ENCODE measurements at regions not wholly inside any gene's neighbourhood (a gene's known extent, or its start where the extent isn't known, plus 50 kb on each side); places are given as distances from the start of the nearest gene placed in this dataset.
A peak's percentile ranks its signal among the peaks of the same experiment; 100 is the strongest.

GRCh38 chr2:120526047-120526562, 180.2 kb downstream of the INHBB start:
- no peaks in the 10 kb centered on the region for H3K9me3 ChIP-seq
- H3K4me1 ChIP-seq: peaks cover 0 to 4% (median 0%) of the 10 kb centered on the region in 3 donors
- no peak overlapping the region for H3K4me3 ChIP-seq
- peaks cover 38% of the 10 kb centered on the region for H3K27me3 ChIP-seq
- WGBS, 2 donors (ENCODE audit: low coverage in 1 of 2): 20% methylated on average over 1 of the region's 16 CpGs; no CpG with 5 or more reads in 1 of the 2 donors
- TF ChIP-seq POLR2AphosphoS5 (IDR thresholded peaks at IDR 0.05) (no peak), EP300 (IDR thresholded peaks at IDR 0.05) (no peak), CTCF (IDR thresholded peaks at IDR 0.05) (no peak), POLR2A (IDR thresholded peaks at IDR 0.05) (no peak)
- H3K36me3 ChIP-seq: no peaks in the 10 kb centered on the region
- H3K27ac ChIP-seq: peak overlapping the region in 3 of 4 donors; percentile 35 to 74 (median 65)
- peak; percentile 61 for ATAC-seq

GRCh38 chr2:120526997-120527945, 181.3 kb downstream of the INHBB start:
- Histone ChIP-seq H3K4me3 (no peak overlapping the region), H3K9me3 (no peaks in the 10 kb centered on the region), H3K27me3 (peaks cover 26% of the 10 kb centered on the region), H3K27ac (peak overlapping the region in 1 of 4 donors; percentile 43), H3K36me3 (no peaks in the 10 kb centered on the region), H3K4me1 (peaks cover 0 to 4% (median 0%) of the 10 kb centered on the region in 3 donors)
- 49 to 54% methylated on average over 5 of the region's 18 CpGs for WGBS, 2 donors (ENCODE audit: low coverage in 1 of 2)
- no peak for TF ChIP-seq EP300 (IDR thresholded peaks at IDR 0.05)
- no peak for TF ChIP-seq POLR2A (IDR thresholded peaks at IDR 0.05)
- TF ChIP-seq CTCF (IDR thresholded peaks at IDR 0.05): no peak
- TF ChIP-seq POLR2AphosphoS5 (IDR thresholded peaks at IDR 0.05): no peak
- ATAC-seq: no peak

GRCh38 chr2:120528051-120528692, 182.2 kb downstream of the INHBB start:
- Histone ChIP-seq H3K4me3 (no peak overlapping the region), H3K36me3 (no peaks in the 10 kb centered on the region), H3K4me1 (peaks cover 0 to 4% (median 0%) of the 10 kb centered on the region in 3 donors), H3K27me3 (peaks cover 17% of the 10 kb centered on the region), H3K9me3 (no peaks in the 10 kb centered on the region), H3K27ac (no peak overlapping the region)
- TF ChIP-seq CTCF (IDR thresholded peaks at IDR 0.05) (no peak), POLR2AphosphoS5 (IDR thresholded peaks at IDR 0.05) (no peak), EP300 (IDR thresholded peaks at IDR 0.05) (no peak), POLR2A (IDR thresholded peaks at IDR 0.05) (no peak)
- ATAC-seq: no peak
- WGBS, 2 donors (ENCODE audit: low coverage in 1 of 2): 53 to 57% methylated on average over 6 to 7 of the region's 11 CpGs

- 100% methylated on average over 2 of the region's 7 CpGs; no CpG with 5 or more reads in 1 of the 2 donors for WGBS, 2 donors (ENCODE audit: low coverage in 1 of 2)
- H3K36me3 ChIP-seq: no peaks in the 10 kb centered on the region
- no peak for TF ChIP-seq CTCF (IDR thresholded peaks at IDR 0.05)
- TF ChIP-seq POLR2AphosphoS5 (IDR thresholded peaks at IDR 0.05): no peak
- no peak for TF ChIP-seq EP300 (IDR thresholded peaks at IDR 0.05)
- TF ChIP-seq POLR2A (IDR thresholded peaks at IDR 0.05): no peak
- H3K27me3 ChIP-seq: peaks cover 15% of the 10 kb centered on the region
- no peak overlapping the region for H3K4me3 ChIP-seq
- no peak for ATAC-seq
- no peak overlapping the region for H3K27ac ChIP-seq
- no peaks in the 10 kb centered on the region for H3K9me3 ChIP-seq
- H3K4me1 ChIP-seq: peaks cover 0 to 4% (median 0%) of the 10 kb centered on the region in 3 donors
These were observed 182.7 kb downstream of the INHBB start for GRCh38 chr2:120528693-120529076.

Measured in gastroesophageal sphincter (tissue), 4 donors.